Stimulated activated CD4-positive, alpha-beta T cell treated with anti-CD3 and anti-CD28 coated beads, TNF-alpha, amount 100 ng/mL, for 48 hours (primary cell): ENCODE measurements at regions not wholly inside any gene's neighbourhood (a gene's known extent, or its start where the extent isn't known, plus 50 kb on each side); places are given as distances from the start of the nearest gene placed in this dataset.
"Not testable (repeated sequence)": the region's sequence is repeated elsewhere in the genome, so short reads cannot be mapped to it uniquely, and the experiment has no call there.

Experiments used
- DNase-seq, 3 donors: peaks; one replicate each; pipeline ENCODE4 v3.0.0-alpha.2; 2020; ENCODE audit warnings: low read depth in 3 of 3

- no peak for DNase-seq
These were observed 84.8 kb upstream of the SELENOP start for GRCh38 chr5:42896523-42896922.

DNA sequence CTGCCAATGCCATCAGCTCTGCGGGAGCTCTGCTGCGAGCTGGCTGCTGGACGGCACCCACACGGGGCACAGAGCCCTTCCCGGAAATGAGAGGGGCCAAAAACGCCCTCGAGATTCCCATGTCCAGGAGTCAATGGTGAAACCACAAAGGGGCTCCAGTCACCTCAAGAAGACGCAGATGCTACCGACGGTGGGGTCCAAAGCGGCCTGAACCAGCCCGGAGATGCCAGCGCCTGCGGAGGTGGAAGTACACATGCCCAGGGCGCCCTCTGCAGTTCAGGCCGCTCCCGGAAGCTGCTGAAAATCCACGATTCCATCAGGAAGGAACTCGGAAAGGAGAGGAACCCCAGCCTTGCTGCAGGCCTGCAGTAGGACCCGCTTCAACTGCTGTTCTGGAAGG, 82.4 kb upstream of the SELENOP start:
- DNase-seq, result no peak

GRCh38 chr5:42889311-42889933, 77.7 kb upstream of the SELENOP start:
- peak in 2 of 3 donors; percentile 32 to 41 for DNase-seq

DNA sequence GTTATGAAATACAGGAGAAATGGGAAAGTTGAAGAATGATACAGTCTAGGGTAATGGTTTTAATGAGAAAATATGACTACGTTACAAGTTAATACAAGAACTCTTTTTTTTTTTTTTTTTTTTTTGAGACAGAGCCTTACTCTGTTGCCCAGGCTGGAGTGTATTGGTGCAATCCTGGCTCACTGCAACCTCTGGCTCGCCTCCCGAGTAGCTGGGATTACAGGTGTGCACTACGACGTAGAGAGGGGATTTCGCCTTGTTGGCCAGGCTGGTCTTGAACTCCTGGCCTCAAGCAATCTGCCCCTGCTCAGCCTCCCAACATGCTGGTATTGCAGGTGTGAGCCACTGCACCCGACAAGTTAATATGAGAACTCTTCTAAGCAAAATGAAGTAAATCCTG, 77.1 kb upstream of the SELENOP start:
- DNase-seq, result no peak

DNA sequence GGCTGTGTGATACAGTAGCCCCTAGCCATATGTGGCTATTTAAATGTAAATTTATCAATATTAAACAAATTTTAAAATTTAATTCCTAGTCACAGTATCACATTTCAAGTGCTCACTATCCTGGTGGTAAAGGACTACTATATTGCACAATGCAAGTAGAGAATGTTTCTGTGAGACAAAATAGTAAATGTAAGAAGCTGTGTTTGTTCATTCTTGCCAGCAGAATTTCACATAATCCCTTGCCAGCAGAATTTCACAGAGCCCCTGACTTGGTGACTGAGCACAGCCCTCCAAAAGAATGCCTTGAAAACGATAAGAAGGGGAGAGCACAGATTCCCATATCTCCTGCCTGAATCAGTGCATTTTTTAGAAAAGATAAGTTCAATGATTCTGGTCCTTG, 75.9 kb upstream of the SELENOP start:
- DNase-seq, result no peak

DNA sequence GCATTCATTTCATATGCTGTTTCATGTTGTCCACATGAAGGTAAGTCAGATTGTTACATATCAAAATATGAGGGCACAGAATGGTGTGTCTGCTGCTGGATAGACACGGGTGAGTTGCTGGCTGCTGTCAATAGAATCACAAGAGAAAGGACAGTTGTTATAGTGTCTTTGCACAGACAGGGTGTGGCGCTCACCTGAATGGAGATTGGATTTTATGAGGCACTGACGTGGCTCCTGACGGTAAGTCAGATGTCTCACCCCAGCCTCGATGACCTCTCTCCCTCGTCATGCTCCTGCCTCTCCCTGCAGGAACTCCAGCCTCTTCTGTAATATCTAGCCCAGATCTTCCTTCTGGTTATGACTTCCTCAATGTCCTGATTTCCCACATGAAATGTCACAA, 75.4 kb upstream of the SELENOP start:
- no peak for DNase-seq

- no peak for DNase-seq
These were observed 74.9 kb upstream of the SELENOP start for GRCh38 chr5:42886635-42887034.

DNA sequence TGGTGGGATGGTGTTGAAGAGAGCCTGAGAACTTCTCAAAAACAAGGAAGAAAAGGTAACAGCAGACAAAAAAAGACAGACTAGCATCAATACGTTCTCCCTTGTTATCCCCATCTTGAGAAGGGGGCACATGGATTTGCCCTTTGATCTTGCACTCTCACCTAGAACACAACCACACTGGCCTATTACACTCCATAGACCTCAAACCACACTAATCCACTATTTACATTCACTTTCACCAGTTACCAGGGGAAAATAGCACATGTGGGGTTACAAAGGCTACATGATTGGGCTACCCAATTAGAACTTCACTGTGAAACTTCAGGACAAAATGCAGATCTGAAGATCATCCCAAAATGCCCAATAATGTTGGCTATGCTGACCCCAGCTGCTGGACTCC, 72.6 kb upstream of the SELENOP start:
- DNase-seq, result no peak

- no peak for DNase-seq
These were observed 69.9 kb upstream of the SELENOP start for GRCh38 chr5:42881416-42882117.

DNA sequence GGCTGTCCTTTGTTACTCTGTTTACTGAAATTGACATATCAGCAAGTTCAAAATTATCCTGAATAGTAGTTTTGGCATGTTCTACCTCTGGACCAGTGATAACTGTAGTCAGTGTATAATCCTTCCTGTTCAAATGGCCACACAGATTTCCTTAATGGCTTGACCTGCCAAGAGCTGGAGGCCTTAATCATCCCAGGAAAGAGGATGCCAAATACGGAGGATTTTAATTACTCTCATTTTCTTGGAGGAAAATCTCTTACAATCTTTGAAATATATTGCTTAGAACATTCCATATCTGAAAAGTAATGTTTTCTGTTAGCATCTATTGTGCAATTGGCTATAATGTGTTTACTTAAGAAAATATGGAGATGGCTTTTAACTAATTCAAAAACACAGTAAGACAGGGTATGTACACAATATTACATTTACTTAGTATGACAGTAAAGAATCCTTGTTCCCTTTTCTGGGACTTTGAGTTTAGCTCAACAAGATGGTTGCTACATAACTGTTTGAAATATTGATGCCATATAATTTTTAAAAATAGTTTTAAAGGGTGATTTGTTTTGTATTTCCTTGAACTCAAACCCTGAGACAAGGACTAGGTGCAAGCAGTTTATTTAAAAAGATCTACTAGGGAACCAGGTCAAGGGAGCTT, 68.9 kb upstream of the SELENOP start:
- DNase-seq, result no peak

DNA sequence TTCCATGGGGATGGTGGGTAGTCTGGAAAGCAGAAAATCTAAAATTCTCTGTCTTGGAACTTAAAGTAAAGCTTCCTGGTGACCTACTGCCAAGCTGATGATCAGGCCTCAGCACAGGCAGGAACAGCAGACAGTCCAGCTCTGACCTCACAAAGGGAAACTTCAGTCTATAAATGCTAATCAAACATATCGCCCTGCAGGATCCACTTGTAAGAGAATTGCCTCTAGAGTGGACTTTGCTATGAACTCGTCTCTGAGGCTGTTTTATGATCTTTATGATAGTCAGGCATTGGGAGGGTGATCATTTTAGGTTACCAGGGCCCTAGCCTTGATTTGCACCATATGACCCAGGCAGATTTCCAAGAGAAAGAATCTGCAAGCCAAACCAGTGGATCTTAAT, 67.6 kb upstream of the SELENOP start:
- no peak for DNase-seq

DNA sequence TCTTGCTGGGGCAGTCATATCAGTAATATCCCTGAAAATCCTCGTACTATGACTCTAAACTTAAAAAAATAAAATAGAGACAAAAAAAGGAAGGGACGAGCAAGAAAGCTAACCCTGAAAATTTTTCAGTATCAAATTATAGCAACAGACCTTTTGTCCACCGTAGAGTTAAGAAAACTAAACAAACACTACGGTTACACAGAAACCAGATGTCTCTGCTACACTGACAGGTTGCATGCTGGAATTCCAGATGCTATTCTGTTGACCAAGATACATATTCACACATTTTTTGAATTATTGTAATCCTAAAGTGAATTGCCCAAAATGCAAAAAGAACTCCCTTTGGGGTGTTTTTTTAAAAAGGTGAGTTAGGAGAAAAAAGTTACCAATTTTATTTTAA, 66.9 kb upstream of the SELENOP start:
- no peak for DNase-seq

DNA sequence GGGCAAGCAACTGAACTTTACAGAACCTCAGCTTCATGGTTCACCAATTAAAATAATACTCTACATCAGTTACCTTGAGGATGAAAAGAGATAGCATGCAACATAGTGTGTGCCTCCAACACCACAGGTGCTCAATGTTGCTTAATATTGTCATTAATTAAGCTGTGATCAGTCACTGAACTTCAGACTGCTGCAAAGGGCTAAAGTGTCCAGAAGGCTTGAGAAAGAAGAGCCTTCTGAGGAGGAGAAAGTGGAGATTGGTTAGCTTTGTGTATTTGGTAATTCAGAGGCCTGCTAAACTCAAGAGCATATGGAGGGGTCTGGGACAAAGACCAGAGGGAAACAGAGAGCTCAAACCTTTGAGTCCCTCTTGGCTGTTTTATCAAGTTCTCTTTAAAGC, 66.3 kb upstream of the SELENOP start:
- no peak for DNase-seq

DNA sequence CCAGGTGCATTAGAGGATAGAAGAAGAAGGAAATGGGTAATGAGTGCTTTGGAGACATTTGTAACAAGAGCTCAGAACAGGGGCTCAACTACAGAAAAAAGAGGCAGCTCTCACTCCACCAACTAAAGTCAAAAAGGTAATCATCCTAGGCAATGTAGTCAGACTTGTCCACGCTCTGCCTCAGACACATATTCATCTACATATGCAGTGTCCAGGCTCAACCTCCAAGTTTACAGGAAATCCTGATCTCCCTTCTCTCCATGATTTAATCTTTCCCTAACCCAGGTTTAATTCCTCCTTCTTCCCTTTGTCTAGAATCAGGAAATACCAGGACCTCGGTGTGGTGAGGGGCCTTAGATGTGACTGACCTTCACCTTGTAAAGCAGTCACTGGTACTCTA, 65.7 kb upstream of the SELENOP start:
- no peak for DNase-seq

GRCh38 chr5:42876375-42876844, 64.7 kb upstream of the SELENOP start:
- DNase-seq, result no peak

DNA sequence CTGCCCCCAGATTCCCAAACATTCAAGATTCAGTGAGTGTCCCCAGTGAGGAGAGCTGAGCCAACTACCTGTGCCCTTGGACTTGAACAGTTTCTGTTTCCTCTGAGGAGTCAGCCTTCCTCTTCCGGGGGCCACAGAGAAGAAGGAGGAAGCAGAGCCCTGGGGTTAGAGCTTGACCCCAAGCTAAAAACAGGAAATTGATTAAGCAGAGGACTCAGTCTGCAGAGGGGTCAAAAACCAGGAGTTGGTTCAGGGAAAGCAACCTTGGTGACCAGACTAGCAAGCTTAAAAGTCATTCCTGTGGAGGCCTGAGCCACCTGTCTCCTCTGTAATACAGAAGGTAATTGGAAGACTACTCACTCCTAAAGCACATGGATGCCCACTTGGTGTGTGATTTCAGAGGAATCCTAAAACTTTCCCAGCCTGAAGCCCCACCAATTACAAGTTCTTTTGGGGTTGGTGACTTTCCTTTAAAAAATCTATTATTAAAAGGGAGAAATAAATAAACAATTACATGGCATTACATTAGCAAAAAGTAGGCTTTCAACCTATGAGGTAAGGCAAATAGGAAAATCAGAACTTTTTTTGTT, 64.2 kb upstream of the SELENOP start:
- no peak for DNase-seq

- no peak for DNase-seq
These were observed 63.5 kb upstream of the SELENOP start for GRCh38 chr5:42875211-42875610.

- no peak for DNase-seq
These were observed 63.0 kb upstream of the SELENOP start for GRCh38 chr5:42874621-42875198.

DNA sequence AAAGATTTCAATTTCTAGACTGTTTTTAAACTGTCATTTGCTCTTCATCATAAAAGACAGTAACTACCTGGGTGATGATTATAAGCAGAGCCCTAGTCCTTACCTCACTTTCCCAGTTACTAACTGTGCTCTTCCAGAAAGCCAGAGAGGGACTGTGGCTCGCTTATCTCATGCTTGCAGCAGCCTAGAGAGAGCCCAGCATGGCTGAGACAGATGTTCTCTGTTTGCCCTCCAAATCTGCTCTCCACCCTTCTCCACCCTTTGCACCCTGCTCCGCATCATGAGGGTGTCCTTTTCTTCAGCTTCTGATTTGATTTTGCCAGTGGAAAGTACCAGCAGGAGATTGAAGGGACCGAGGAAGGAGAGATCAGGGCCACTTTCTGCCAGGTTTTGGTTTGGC, 61.2 kb upstream of the SELENOP start:
- no peak for DNase-seq

DNA sequence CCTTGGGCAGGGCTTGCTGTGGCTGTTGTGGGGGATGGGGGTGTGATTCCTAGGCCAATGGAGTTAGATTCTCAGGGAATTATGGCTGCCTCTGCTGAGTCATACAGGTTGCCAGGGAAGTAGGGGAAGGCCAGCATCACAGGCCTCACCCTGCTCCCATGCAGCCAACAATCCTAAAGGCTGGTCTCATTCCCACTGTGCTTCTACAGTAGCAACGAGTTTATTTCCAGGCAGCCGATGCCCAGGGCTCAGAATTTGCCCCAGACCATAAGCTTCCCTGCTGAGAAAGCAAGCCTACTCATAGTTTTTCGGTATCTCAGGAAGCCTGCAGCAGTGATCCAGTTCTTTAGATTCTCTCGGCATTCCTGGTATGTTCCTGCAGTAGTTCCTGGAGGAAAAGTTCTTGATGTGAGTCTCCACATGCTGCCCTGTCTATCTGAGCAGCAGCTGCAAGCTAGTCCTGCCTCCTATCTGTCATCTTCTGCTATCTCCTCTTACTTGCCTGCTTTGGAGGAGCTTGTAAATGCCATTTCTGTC, 59.3 kb upstream of the SELENOP start:
- DNase-seq, result no peak

- DNase-seq, result not testable (repeated sequence)
These were observed 56.7 kb upstream of the SELENOP start for GRCh38 chr5:42868417-42868816.

- not testable (repeated sequence) for DNase-seq
These were observed 53.1 kb upstream of the SELENOP start for GRCh38 chr5:42864749-42865148.
